ENCODE measurements at regions not wholly inside any gene's neighbourhood (a gene's known extent, or its start where the extent isn't known, plus 50 kb on each side); places are given as distances from the start of the nearest gene placed in this dataset. TPM values are rescaled to one million over a fixed set of nuclear protein-coding genes. Genes with fewer than 3 reads are reported as not detected.
A peak's percentile ranks its signal among the peaks of the same experiment; 100 is the strongest.

DNA sequence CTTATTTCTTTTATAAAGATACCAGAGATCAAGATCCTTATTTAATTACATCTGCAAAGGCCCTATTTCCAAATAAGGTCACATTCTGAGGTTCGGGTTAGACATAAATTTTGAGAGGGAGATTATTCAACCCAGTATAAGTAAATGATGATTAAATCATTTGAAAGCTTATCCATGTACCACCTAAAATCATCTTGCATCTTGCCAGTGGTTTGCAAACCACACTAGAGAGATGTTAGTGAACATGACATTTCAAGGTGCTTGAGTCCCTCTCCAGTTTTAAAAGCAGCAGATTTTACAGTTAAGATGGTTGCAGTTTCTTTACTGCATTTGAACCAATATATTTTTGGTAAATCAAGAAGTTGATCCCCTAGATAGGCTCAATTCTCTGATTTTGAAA is 49.9 kb upstream of the TMPO start:
- Histone ChIP-seq H3K79me2 (ENCODE audit: insufficient read depth, low read depth, low read length) (no peaks in the 10 kb centered on the region), H2AFZ (ENCODE audit: low read length) (no peak overlapping the region), H3K36me3 (ENCODE audit: insufficient read depth, low read length) (no peaks in the 10 kb centered on the region), H4K20me1 (ENCODE audit: insufficient read depth, low read length) (no peaks in the 10 kb centered on the region), H3K4me2 (ENCODE audit: low read length) (no peak overlapping the region), H3K4me1 (ENCODE audit: insufficient read depth, low read length, poor library complexity, severe bottlenecking) (no peaks in the 10 kb centered on the region), H3K9me3 (ENCODE audit: low read length) (no peaks in the 10 kb centered on the region), H3K9me2 (ENCODE audit: insufficient read depth, low read length) (no peaks in the 10 kb centered on the region), H3K4me3 (ENCODE audit: low read depth, low read length, poor library complexity, severe bottlenecking) (no peak overlapping the region), H3K27ac (ENCODE audit: low read depth, low read length, poor library complexity, severe bottlenecking) (no peak overlapping the region)
- DNase-seq (ENCODE audit: low spot score) = no peak
- no peak for TF ChIP-seq CTCF (conservative IDR thresholded peaks at IDR 0.05; ENCODE audit: low read length)
- no peak for TF ChIP-seq EZH2phosphoT487 (IDR thresholded peaks at IDR 0.05; ENCODE audit: borderline replicate concordance, low read depth, low read length)
- POLR2A ChIA-PET = interaction anchor here (0.6 kb wide), 1 partner anchor 57 kb away, joined by 3 read pairs; no protein-coding TSS in a partner anchor
- intact Hi-C loops (cut with micrococcal nuclease; ENCODE audit: unreplicated experiment) = no loop called here
- CTCF ChIA-PET (ENCODE audit: unreplicated experiment) = no interaction called here
- no TSS peak for BruUV-seq (replicated peaks)

Small RNA genes in the stretch of these regions (microRNA-seq; reads per million reads assigned to microRNA genes)
- gene MIR4303 (ENCODE audit: borderline replicate concordance) (not detected), gene MIR4495 (ENCODE audit: borderline replicate concordance) (not detected)

Small RNA genes in the stretch of these regions (small RNA-seq; reads per million reads assigned to genes)
- gene AC018659.1 (not detected), gene MIR4303 (not detected), gene MIR4495 (not detected), gene RNU4-41P (not detected), gene RNU6-36P (1.1 reads per million, percentile 55 among the genes with 10 or more reads in this experiment)
